ENCODE measurements at regions not wholly inside any gene's neighbourhood (a gene's known extent, or its start where the extent isn't known, plus 50 kb on each side); places are given as distances from the start of the nearest gene placed in this dataset.
"Not testable (repeated sequence)": the region's sequence is repeated elsewhere in the genome, so short reads cannot be mapped to it uniquely, and the experiment has no call there.

DNA sequence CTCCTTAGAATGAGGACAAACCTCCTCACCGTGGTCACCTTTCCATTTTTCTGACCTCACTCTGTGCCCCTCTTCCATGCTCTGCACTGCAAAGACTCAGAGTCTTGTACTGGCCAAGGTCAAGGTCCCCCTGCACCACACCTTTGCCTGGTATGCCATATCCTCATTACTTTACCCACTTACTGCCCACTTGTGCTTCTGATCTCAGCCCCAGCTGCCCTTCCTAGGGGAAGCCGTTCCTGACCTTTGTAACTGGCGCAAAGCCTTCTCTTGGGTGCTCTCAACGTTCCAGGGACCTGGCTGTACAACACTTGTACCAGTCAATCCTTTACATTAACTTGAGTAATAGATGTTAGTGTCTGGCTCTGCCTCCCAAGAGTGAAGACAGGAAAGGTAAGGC, 256.0 kb downstream of the SV2B start:
- H3K4me3 ChIP-seq (replicated peaks; ENCODE audit: low read depth, low read length) = no peak overlapping the region
- TF ChIP-seq, protein P1, sequence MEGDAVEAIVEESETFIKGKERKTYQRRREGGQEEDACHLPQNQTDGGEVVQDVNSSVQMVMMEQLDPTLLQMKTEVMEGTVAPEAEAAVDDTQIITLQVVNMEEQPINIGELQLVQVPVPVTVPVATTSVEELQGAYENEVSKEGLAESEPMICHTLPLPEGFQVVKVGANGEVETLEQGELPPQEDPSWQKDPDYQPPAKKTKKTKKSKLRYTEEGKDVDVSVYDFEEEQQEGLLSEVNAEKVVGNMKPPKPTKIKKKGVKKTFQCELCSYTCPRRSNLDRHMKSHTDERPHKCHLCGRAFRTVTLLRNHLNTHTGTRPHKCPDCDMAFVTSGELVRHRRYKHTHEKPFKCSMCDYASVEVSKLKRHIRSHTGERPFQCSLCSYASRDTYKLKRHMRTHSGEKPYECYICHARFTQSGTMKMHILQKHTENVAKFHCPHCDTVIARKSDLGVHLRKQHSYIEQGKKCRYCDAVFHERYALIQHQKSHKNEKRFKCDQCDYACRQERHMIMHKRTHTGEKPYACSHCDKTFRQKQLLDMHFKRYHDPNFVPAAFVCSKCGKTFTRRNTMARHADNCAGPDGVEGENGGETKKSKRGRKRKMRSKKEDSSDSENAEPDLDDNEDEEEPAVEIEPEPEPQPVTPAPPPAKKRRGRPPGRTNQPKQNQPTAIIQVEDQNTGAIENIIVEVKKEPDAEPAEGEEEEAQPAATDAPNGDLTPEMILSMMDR (IDR thresholded peaks at IDR 0.05; ENCODE audit: low read depth, low read length, missing control alignments) = no peak
- DNase-seq (ENCODE audit: extremely low read depth, low read depth) = no peak

DNA sequence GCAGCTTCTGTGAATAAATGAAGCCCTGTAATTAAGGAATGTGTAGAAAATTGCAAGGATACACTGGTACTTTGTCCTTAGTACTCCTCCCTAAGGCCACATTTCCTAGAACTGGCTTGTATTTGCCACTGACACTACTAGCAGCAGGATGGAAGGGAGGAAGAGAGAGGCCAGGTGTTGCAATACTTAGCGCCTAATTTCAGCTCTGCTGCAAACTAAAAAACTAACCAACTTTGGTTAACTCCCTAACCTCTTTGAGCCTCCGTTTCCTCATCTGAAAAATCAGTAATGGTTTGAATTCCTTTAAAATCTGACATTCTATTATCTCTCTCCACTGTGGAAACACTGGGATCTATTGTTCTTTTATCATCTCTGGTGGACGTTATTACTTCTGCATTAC, 257.0 kb downstream of the SV2B start:
- no peak for DNase-seq (ENCODE audit: extremely low read depth, low read depth)
- no peak overlapping the region for H3K4me3 ChIP-seq (replicated peaks; ENCODE audit: low read depth, low read length)
- TF ChIP-seq, protein P1 (IDR thresholded peaks at IDR 0.05; ENCODE audit: low read depth, low read length, missing control alignments) = no peak

DNA sequence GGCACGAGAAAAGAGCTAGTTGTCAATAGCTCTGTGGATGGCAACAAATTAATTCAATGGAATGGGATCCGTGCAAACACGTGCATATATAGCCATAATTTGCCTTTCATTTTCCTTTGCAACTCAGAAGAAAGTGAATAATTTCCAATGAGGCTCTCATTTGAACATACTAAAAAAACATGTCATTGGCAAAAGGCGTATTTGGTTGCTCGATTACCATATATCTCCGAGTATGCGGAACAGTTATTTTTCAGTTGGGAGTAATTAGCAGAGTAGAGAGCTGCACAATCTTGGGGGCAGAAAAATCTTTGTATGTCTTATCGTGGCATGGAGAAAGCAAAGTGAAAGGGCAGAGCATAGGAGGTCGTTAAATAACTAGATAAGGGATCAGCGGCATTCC, 257.4 kb downstream of the SV2B start:
- TF ChIP-seq, protein P1 (IDR thresholded peaks at IDR 0.05; ENCODE audit: low read depth, low read length, missing control alignments) = no peak
- no peak overlapping the region for H3K4me3 ChIP-seq (replicated peaks; ENCODE audit: low read depth, low read length)
- DNase-seq (ENCODE audit: extremely low read depth, low read depth) = no peak

DNA sequence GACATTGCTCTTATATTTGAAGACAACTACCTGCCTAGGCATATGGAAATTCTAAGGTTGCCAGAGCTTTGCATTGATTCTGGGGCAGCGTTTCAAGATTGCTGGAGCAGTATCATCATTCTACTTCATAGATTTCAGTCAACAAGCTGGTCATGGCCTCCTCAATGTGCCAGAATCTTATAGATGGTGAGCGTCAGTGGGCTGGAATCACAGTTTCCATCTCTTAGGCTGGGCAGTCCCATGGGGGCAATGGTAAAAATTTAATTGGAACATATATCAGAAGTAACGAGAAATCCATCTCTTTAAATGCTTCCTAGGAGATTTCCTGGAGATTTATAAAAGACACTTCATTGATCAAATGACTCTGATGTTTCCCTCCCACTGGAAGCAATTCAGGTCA, 258.3 kb downstream of the SV2B start:
- DNase-seq (ENCODE audit: extremely low read depth, low read depth) = no peak
- H3K4me3 ChIP-seq (replicated peaks; ENCODE audit: low read depth, low read length) = no peak overlapping the region
- TF ChIP-seq, protein P1 (IDR thresholded peaks at IDR 0.05; ENCODE audit: low read depth, low read length, missing control alignments) = no peak

DNA sequence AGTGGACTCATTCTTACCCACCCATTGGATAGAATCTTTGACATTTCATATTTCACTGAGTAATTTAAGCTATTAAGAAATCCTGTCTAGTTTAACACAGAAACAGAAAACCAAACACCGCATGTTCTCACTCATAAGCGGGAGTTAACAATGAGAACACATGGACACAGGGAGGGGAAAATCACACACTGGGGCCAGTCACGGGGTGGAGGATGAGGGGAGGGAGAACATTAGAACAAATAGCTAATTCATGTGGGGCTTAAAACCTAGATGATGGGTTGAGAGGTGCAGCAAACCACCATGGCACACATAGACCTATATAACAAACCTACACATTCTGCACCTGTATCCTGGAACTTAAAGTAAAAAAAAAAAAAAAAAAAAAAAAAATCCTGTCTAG, 261.6 kb downstream of the SV2B start:
- DNase-seq (ENCODE audit: extremely low read depth, low read depth); H3K4me3 ChIP-seq (replicated peaks; ENCODE audit: low read depth, low read length): not testable (repeated sequence)

DNA sequence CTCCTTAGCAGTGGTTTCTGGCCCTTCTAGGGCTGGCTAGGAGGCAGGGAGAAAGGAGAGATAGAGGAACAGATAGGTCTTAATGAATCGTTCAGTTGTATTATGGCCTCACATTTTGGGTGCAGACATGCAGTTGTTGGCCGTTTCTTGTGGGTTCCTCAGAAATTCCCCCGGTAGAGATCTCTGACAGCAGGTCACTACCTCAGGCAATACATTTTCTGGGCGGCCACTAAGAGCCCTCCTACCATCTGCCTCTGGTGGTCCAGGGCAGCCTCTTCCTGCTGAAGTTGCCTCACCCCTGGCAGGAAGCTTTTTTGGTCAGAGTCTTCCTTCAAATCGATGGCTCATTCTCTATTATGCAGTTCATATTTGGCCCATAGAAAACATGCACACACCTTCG, 266.1 kb downstream of the SV2B start:
- TF ChIP-seq, protein P1 (IDR thresholded peaks at IDR 0.05; ENCODE audit: low read depth, low read length, missing control alignments) = no peak
- DNase-seq (ENCODE audit: extremely low read depth, low read depth) = no peak
- no peak overlapping the region for H3K4me3 ChIP-seq (replicated peaks; ENCODE audit: low read depth, low read length)

DNA sequence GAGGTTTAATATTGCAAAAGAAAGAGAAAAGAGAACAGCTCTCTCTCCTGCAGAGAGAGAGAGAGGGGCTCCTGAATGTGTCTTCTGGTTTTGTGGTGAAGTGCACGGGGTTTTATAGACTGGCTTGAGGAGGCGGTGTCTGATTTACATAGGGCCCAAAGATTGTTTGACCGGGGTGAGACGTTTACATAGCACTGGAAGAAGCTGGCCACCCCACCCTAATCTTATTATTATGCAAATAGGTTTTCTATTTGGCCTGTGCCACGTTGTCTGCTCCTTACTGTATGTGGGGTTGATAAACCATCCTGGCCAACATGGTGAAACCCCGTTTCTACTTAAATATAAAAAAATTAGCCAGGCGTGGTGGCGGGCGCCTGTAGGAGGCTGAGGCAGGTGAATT, 268.6 kb downstream of the SV2B start:
- DNase-seq (ENCODE audit: extremely low read depth, low read depth) = no peak
- TF ChIP-seq, protein P1 (IDR thresholded peaks at IDR 0.05; ENCODE audit: low read depth, low read length, missing control alignments) = no peak
- no peak overlapping the region for H3K4me3 ChIP-seq (replicated peaks; ENCODE audit: low read depth, low read length)
